GM19397 (cell line): ENCODE measurements at regions not wholly inside any gene's neighbourhood (a gene's known extent, or its start where the extent isn't known, plus 50 kb on each side); places are given as distances from the start of the nearest gene placed in this dataset.
"Not testable (repeated sequence)": the region's sequence is repeated elsewhere in the genome, so short reads cannot be mapped to it uniquely, and the experiment has no call there.

ENCODE experiments used
- ATAC-seq: cut with Tn5 transposase; IDR thresholded peaks from one replicate; pipeline ENCODE4 v1.9.1; 2021; ENCODE audit warnings: mild to moderate bottlenecking, moderate library complexity; ENCODE audit not compliant: unreplicated experiment

DNA sequence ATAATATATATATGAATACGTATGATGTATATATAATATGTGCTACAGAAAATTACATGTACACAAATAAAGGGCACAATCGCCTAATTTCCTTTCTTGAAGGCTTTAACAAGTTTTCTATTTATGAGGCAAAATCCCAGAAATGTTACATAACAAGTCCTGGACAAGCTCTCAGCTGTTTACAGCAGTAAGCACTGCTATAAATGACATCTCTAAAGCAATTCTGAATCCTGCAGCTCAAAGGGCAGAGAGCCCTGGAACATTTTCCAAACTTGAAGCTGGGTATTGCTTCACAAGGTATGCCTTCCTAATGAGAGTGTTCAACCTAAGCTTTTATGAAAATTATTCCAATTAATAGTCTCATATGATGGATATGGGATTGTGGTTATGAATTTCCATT lies 222.3 kb upstream of the GCFC2 start:
- ATAC-seq, result no peak

DNA sequence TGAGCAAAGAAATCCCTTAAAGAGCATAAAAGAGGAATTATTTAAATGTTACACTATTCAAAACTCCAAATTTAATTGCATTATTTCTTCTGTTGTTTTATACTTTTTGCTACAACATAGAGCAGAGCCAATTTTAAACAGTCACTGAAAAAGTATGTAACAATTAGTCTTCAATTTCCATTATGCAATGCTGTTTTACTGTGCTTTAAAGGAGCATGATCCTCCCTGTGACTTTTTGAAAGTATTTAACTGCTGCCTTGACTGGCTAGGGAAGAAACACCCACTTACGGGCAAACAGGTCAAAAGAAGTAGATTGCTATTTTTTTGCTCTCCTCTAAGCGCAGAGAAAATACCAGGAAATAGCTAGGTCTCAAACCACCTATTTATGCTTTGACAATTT lies 217.4 kb upstream of the GCFC2 start:
- ATAC-seq, result no peak

DNA sequence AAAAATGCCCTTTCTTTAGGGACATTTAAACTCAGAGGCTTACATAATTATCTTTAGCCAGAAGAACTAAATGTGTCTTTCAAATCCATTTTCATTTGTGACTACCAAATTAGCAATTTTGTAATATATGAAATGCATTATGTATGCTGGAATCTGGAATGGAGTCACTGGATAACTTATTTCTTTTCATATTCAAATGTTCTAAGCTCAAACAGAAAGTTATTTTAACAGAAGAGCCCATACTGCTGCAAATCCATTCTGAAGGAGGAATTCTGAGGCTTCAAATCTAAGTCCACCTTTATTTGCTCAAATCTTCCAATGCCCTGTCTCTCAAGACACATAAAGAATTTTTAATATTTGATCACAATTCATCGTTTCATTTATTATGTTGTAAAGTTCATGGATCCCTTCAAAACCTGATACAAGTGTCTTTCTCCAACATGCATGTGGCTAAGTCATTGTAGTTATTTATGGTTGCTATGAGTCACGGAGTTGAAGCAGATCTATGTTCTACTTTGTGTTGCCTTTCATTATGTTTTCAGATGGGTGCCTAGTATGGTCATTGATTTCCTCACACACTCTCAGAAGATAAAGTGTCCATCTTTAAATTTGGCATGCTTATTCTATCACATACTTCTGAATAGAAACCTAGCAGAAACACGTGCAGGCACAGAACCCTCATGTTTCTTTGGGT lies 214.8 kb upstream of the GCFC2 start:
- ATAC-seq, result no peak

DNA sequence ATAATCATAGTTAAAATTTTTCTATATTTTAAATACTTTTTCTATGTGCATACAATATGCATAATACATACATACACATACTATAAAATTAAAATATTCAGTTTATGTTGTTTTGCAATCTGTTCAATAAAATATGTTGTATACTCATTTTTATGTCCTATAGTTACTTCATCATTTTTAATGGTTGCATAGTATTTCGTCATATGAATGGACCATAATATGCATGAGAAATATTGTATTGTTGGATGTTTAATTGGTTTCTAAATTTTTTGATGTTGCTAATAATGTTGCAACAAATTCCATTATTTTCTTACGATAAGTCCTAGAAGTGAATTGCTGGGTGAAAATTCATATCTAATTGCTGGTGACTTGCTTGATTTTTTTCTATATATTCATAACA lies 211.5 kb upstream of the GCFC2 start:
- ATAC-seq, result no peak

DNA sequence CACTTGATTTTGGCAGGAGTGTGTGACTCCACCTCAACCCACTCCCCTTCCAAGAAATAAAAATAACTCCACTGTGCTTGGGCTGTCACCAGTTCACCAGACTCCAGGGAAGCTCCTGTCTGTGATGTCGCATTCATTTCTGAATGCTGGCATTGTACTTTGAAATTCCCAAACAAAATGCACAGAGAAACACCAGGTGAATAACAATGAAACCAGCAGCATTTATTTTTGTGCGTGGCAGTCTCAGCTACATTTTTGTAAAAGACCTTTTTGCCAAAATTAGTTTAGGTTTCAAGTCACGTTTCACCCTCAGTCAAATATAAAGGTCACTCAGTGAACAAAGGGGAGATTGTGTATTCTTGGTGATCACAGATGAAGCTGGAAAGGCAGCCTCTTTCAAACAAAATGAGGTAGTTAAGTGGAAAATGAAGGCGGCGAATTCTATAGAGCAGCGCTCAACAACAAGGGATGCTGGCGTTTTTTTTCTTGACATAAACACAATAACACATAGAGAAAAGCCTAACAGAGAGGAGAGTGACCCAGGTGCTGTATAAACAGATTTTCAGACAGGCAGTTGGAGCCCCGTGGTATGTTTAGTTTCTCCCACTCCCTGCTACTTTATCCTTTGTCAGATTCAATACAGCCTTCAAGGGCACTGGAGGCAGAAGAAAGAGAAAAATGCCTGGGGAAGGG lies 210.3 kb upstream of the GCFC2 start:
- no peak for ATAC-seq

DNA sequence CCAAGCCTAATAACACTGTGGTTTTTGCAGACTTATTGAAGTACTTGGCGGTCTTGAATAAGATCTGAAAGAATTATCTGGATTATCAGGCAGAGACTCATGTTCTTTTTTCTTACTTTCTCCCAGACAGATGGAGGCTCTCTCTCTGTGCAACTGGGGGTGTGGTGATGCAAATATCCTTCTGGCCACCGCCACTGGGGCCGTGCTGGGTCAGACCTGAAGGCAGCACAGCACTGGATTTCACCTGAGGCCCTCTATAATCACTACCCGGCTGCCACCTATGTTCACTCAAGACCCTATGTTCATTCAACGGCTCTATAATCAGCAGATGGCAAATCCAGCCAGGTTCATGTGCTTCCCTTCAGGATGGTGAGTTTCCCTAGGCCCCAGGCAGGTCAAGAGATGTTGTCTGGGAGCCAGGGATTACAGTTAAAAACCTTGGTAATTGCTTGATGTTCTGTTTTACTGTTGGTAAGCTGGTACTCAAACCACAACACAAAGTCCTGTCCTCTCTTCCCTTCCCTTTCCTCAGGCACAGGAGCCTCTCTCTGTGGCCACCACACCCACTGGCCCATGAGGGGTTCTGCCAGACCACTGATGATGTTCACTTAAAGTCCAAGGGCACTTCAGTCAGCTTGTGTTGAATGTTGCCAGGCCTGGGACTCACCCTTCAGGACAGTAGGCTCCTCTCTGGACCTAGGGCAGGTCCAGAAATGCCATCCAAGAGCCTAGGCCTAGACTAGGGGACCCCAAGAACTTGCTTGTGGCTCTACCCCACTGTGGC lies 205.3 kb upstream of the GCFC2 start:
- ATAC-seq, result no peak

DNA sequence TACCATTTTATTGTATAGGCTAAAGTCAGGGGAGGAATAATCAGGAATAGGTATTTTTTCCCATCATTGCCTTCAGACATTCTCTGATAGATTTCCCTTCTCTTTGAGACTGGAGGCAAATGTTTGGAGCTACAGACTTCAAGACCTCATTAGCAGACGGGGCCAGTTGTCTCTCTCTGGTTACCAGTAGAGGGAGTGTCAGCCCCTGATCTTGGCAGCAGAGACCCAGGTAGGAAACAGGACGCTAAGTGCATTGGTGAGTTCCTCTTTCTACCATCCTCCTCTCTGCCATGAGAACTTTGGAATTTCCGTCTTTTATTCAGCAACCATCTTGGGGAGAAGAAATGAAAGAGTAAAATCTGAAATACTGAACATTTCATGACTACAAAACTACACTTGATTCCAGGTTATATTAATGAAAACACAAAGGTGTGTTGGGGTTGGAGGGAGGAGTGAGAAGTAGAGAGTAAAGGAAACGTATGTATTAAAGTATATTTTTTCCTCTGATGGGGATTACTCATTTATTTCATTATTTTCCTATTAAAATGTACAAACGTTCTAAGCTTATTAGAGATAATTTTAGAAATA lies 186.2 kb upstream of the GCFC2 start:
- ATAC-seq, result peak; percentile 73

DNA sequence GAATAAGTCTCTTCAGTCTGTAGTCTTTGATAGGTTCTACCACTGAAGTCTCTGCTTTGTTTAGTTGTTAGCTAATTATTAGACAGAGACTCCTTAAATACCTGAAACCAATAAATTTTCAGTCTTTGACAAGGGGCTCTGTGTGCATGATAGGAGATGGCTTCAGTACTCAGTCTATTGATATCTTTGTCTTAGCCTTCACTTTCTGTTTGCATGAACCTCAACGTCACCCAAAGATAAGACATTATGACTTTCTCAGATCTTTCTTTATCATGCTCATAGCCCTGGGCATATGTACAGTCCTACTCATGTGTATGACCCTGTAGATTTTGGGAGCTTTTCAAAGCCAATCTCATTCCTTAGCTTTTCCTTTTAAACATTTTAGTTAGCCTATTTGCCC lies 183.5 kb upstream of the GCFC2 start:
- ATAC-seq, result peak; percentile 85

DNA sequence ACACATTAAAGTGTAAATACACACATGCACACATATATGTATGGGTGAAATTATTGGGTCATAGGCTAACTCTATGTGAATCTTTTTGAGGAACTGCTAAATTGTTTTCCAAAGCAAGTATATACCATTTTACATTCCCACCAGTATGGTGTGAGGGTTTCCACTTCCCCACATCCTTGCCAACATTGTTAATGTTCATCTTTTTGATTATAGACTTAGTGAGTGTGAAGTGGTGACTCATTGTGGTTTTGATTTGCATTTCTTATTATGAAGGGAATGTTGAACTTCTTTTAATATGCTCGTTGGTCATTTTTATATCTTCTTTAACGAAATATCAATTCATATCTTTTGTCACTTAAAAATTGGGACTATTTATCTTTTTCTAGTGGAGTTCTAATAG lies 181.8 kb upstream of the GCFC2 start:
- ATAC-seq, result no peak

DNA sequence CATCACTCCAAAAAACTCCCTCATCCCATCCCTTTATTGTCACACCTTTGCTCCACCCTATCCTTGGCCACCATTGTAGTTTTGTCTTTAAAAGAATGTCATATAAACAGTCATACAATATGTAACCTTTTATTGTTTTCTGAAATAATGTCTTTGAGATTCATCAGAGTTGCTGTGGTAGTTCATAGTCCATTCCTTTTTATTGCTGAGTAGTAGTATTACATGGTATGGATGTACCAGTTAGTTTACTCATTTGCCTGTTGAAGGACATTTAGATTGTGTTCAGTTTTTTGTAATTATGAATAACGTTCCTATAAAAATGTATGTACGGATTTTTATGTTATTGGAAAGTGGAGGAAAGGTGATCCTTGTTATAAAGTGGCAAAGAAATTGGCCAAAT lies 171.8 kb upstream of the GCFC2 start:
- no peak for ATAC-seq

DNA sequence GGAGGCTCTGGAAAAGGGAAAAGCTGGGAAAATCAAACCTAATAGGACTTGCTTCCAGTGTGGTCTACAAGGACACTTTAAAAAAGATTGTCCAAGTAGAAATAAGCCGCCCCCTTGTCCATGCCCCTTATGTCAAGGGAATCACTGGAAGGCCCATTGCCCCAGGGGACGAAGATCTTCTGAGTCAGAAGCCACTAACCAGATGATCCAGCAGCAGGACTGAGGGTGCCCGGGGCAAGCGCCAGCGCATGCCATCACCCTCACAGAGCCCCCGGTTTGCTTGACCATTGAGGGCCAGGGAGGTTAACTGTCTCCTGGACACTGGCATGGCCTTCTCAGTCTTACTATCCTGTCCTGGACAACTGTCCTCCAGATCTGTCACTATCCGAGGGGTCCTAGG lies 164.9 kb upstream of the GCFC2 start:
- not testable (repeated sequence) for ATAC-seq

DNA sequence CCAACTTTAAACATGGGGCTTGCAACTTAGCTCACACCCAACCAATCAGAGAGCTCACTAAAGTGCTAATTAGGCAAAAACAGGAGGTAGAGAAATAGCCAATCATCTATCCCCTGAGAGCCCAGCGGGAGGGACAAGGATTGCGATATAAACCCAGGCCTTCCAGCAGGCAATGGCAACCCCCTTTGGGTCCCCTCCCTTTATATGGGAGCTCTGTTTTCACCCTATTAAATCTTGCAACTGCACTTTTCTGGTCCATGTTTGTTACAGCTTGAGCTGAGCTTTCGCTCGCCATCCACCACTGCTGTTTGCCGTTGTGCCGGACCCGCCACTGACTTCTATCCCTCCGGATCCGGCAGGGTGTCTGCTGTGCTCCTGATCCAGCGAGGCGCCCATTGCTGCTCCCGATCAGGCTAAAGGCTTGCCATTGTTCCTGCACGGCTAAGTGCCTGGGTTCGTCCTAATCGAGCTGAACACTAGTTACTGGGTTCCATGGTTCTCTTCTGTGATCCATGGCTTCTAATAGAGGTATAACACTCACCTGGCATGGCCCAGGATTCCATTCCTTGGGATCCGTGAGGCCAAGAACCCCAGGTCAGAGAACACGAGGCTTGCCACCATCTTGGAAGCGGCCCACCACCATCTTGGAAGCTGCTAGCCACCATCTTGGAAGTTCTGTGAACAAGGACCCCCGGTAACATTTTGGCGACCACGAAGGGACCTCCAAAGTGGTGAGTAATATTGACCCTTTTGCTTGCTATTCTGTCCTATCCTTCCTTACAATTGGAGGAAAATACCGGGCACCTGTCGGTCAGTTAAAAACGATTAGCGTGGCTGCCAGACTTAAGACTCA lies 161.3 kb upstream of the GCFC2 start:
- not testable (repeated sequence) for ATAC-seq

DNA sequence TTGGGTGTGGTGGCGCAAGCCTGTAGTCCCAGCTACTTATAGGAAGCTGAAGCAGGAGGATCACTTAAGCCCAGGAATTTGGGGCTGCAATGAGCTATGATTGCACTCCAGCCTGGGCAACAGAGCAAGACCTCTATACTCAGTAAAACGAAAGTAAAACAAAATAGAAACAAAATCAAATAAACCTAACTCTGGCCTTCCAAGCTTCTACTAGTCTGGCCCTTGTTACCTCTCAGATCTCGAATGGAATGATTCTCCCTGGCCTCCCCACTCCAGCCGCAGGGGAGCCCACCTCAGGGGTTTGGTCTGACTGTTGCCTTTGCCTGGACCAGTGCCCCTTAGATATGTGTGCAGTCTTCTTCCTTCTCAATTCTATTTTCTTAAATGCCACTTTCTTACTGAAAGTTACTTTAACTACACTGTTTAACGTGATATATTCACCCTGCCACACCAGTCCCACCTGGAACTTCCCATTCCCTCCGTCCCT lies 160.0 kb upstream of the GCFC2 start:
- ATAC-seq, result no peak

DNA sequence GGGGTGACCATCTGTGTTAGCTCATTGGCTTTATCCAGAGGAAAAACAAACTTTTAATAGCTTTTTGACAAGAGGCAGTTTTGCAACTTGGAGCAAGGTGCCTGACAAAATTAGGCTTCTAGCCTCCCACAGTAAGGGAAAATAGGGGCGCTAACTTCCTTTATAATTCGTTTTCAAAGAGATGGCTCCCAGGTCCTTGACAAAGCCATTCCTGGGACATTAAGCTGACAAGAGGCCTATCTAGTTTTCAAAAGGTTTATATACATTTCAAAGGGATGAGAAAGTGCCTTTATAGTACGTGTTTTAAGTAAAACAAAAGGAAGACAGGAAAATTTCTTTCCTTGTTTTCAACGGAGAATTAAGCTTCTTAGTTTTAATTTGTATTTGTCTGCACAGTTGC lies 159.4 kb upstream of the GCFC2 start:
- no peak for ATAC-seq

DNA sequence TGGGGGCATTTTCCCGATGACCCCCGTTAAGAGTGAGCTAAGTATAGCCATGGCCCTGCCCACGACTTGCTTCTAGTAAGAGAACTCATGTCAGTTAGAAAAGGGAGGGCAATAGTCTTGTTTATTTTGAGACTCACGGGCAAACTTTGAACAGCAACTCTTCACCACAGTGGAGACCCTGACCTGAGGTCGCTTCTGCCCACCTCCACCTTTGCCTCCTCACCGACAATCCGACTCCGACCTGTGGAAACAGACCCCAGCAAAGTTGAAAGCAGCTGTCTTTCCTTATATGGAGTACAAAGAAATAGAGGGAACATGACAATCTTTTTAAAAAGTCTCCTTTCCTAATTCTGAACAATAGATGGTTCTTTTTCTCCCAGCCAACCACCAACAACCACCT lies 155.0 kb upstream of the GCFC2 start:
- ATAC-seq, result no peak

DNA sequence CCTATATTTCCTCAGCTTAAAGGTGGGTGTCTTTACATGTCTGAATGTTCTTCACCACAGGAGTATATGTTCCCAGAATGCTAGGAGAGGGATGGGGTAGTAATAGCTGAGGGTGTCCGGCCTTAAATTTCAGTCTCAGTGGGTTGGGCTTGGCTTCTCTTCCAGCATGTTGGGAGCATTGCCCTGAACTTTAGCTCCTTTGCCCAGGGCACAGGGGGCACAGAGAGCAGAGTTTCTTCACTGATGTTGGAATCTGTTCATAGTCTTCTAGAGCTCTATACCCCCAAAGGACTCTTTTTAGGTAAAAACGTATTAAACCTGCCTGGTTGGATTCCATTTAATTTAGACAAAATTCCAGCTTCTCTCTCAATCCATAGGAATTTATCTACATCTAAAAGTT lies 154.4 kb upstream of the GCFC2 start:
- no peak for ATAC-seq

DNA sequence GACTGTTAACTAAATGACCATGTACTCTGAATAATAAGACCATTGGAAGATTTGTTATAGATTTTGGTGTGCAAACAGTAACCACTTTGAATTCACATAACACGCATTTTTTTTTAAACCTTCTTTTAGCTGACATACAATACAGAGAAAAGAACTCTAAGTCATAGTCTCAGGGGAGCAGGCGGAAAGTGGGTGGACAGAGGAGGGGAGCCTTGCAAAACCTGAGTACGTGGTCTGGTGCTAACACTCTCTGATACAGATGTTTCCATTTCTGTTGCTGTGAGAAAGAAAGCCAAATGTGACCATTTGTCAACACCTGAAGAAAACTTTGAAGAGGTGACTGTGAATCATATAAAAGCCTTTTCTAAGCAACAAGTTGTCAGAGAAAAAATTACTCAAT lies 151.8 kb upstream of the GCFC2 start:
- no peak for ATAC-seq

DNA sequence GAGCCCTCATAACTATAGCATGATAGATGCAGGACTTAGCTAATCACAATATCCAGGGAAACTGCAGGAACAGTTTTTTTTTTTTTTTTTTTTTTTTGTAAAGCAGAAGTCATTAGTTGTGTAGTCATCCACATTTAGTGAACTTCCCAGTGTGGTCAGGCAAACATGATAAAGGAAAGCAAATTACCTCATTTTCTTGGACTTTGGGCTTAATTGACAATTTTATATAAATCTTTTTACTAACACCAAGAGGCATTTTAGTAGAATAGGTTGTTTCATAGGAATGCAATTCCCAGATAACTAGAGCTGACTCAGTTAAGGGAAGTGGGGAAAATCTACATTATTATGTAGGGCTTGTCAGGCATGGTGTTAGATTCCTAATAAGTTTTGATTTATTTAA lies 142.7 kb upstream of the GCFC2 start:
- no peak for ATAC-seq

DNA sequence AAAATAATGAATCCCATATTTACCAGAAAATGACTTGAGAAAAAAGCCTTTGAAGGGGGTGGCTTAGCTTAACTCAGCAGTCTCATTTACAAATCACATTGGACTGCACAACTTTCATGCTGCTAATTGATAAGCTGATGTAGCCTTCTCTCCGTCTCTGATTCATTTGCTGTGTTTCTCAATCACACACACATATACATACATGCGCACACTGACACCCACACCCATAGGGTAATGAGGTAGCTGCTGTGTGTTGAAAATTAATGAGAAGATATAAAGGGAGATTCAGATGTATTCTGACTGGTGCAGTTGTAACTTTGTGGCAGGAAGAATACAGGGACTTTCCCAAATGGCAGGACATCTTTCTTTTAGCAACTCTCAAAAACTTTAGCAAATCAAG lies 141.9 kb upstream of the GCFC2 start:
- ATAC-seq, result no peak

DNA sequence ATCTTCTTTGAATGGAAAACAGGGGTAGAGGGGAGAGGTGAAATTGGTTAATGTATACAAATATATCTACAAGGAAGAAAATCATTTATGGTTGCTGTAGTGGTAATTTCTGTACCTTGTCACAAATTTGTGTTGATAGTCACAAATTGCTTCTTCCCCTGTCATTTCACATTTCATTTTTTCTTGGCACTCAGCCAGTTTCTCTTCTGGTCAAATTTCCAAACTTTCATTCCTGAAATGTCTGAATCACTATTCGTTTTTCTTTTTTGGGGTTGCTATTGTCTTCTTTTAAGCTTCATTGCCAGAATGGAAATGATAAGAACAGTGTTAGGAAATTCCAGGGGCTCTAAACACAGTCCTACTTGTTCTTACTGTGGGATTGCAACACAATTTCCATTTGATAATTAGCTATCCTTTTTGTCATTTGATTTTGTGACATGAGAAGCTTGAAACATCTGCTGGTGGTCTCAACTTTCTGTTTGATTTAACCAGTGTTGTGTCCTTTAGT lies 136.0 kb upstream of the GCFC2 start:
- ATAC-seq, result no peak
